NB4 (cell line): ENCODE measurements at regions not wholly inside any gene's neighbourhood (a gene's known extent, or its start where the extent isn't known, plus 50 kb on each side); places are given as distances from the start of the nearest gene placed in this dataset.
A peak's percentile ranks its signal among the peaks of the same experiment; 100 is the strongest.

Source experiments
- DNase-seq: peaks from one replicate; pipeline ENCODE4 v3.0.0; 2010; ENCODE audit warnings: low read depth
- H3K4me3 ChIP-seq: one replicate; pipeline ENCODE4 v1.5.1; 2011; ENCODE audit warnings: mild to moderate bottlenecking, low read depth, low read length, moderate library complexity
- MYC ChIP-seq: IDR thresholded peaks from 2 replicates; pipeline ENCODE4 v1.6.1; 2011; ENCODE audit warnings: low read depth, low read length
- POLR2A ChIP-seq: IDR thresholded peaks from 2 replicates; pipeline ENCODE4 v1.6.1; 2011; ENCODE audit warnings: mild to moderate bottlenecking; ENCODE audit not compliant: insufficient read length; ENCODE audit errors: extremely low read depth
- TF ChIP-seq, protein P1 (sequence below): IDR thresholded peaks from 2 replicates; pipeline ENCODE4 v1.6.1; 2011; ENCODE audit warnings: low read depth, low read length
- TF ChIP-seq, protein P2 (sequence below): IDR thresholded peaks from one replicate; pipeline ENCODE4 v1.5.1; 2012; ENCODE audit warnings: low read depth, low read length

DNA sequence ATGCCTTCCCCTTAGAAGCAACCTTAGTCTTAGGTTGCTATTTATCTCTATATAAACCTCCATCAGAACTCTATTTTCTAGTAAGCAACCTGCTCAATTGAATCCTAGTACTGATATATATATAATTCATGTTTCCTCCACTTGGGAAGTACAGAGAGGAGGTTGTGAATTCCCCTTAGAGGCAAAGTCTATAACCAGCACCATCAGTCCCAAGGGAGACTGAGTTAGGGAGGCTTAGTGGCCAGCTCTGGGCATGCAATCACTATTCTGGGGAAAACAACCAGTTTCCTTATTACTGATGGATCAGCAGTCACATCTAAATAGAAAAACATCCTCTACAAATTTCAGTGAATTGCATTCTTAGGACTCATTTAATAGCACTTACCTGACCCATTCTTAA, 489.1 kb downstream of the RMST start:
- DNase-seq: no peak
- TF ChIP-seq MYC (no peak), POLR2A (no peak)
- TF ChIP-seq, protein P1, sequence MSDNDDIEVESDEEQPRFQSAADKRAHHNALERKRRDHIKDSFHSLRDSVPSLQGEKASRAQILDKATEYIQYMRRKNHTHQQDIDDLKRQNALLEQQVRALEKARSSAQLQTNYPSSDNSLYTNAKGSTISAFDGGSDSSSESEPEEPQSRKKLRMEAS: no peak
- TF ChIP-seq, protein P2, sequence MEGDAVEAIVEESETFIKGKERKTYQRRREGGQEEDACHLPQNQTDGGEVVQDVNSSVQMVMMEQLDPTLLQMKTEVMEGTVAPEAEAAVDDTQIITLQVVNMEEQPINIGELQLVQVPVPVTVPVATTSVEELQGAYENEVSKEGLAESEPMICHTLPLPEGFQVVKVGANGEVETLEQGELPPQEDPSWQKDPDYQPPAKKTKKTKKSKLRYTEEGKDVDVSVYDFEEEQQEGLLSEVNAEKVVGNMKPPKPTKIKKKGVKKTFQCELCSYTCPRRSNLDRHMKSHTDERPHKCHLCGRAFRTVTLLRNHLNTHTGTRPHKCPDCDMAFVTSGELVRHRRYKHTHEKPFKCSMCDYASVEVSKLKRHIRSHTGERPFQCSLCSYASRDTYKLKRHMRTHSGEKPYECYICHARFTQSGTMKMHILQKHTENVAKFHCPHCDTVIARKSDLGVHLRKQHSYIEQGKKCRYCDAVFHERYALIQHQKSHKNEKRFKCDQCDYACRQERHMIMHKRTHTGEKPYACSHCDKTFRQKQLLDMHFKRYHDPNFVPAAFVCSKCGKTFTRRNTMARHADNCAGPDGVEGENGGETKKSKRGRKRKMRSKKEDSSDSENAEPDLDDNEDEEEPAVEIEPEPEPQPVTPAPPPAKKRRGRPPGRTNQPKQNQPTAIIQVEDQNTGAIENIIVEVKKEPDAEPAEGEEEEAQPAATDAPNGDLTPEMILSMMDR: no peak
- no peak overlapping the region for H3K4me3 ChIP-seq

DNA sequence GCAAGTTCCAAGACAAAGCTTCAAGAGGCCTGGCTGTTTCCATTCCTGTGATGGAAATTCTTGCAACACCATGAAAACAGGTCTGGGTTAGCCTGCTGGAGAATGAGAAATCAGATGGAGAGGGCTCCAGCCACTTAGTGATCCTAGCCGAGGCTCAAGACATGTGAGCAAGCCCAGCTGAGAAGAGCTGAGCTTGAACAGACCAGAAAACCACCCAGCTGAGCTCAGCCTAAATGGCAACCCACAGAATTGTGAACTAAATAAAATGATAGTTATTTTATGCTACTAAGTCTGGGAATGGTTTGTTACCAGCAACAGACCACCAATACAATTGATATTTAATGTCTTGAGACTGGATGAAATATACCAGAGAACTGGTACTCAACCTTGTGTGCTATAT, 494.5 kb downstream of the RMST start:
- no peak for DNase-seq
- no peak overlapping the region for H3K4me3 ChIP-seq
- TF ChIP-seq, protein P2: no peak
- TF ChIP-seq, protein P1: no peak
- no peak for TF ChIP-seq POLR2A
- TF ChIP-seq MYC: no peak

DNA sequence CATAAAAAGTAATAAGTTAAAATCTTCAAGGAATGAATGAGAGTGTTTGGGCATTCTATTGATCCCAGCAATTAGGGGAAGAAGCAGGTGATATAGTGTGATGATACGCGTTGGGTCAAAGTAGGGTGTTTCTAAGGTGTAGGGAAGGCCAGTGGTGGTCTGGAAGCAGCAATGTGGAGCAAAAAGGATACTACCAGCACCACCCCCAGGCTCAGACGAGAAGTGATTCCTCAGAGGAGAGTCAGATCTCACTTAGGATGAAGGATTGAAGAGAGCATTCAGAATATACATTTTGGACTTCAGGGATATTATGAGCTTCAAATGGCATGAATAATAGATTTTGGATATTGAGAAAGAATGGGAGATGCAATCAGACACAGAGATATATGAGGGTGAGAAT, 497.6 kb downstream of the RMST start:
- H3K4me3 ChIP-seq: no peak overlapping the region
- no peak for DNase-seq
- TF ChIP-seq MYC: no peak
- TF ChIP-seq POLR2A: no peak
- TF ChIP-seq, protein P2: no peak
- TF ChIP-seq, protein P1: no peak

DNA sequence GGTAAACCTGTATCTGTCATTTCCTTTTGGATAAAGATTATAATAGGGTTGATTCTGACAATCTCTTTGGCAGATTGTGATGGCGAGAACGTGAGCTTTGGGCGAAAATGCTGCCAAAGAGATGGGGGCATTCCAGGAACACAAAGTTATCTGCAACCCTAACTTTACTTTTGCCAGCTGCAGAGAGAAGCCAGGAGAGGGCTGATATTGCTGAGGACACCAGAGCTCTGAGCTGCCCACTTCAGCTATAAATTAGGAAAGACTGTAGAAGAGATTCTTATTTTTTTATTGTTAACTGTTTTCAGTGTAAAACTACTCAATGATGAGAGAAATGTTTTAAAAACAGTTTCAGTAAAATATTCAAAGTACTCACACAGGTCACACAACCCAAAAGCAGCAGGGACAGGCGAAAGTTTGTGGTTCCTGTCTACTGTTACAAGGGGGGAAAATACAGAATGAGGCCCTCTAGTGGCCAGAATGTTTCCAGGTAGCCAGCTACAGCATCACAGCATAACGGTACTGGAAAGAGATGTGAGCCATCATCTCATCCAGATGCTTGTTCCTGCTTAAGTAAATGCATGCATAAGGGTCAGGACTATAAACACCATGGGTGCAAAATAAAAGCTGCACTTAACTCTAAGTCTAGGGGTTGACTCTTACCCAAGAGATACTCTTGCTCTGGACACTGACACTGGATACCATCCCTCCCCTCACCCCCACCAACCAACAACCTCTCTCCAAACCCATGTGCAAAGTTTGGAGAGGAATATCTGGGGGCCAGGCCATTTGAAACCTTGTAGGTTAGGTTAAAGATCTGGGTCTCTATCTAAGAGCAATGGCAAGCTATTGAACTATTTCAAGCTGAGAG, 498.4 kb downstream of the RMST start:
- peak; percentile 54 for DNase-seq
- TF ChIP-seq, protein P1: no peak
- TF ChIP-seq, protein P2: peak; percentile 95
- H3K4me3 ChIP-seq: no peak overlapping the region

DNA sequence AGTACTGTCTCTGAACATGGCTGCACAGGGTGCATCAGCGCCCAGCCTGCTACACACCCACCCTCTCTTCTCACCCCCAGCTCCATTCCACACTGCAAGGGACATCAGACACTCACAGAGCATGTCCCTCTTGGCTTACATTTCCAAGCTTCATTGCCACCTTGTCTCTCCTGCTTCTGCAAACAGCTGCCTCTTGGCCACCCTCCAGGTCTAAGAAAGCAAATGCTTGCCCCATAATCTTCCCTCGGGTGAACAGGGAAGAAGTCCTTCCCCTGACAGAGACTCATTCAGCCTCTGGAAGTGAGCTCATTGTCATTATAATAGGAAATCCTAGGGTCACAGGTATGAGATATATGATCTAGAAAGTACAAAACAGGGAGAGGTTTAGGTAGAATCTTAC, 505.2 kb downstream of the RMST start:
- no peak for DNase-seq
- TF ChIP-seq POLR2A (no peak), MYC (no peak)
- TF ChIP-seq, protein P1: no peak
- TF ChIP-seq, protein P2: no peak
- no peak overlapping the region for H3K4me3 ChIP-seq
